ENCODE measurements at regions not wholly inside any gene's neighbourhood (a gene's known extent, or its start where the extent isn't known, plus 50 kb on each side); places are given as distances from the start of the nearest gene placed in this dataset.

GRCh38 chr1:84749427-84749826 lies 59.2 kb upstream of the SSX2IP start:
- TF ChIP-seq EZH2phosphoT487 (conservative IDR thresholded peaks at IDR 0.05; ENCODE audit: low read length): no peak
- no peak for TF ChIP-seq CTCF (IDR thresholded peaks at IDR 0.05; ENCODE audit: insufficient read depth, low read length, poor library complexity, severe bottlenecking)
